ENCODE measurements at regions not wholly inside any gene's neighbourhood (a gene's known extent, or its start where the extent isn't known, plus 50 kb on each side); places are given as distances from the start of the nearest gene placed in this dataset.
"Not testable (repeated sequence)": the region's sequence is repeated elsewhere in the genome, so short reads cannot be mapped to it uniquely, and the experiment has no call there.

DNA sequence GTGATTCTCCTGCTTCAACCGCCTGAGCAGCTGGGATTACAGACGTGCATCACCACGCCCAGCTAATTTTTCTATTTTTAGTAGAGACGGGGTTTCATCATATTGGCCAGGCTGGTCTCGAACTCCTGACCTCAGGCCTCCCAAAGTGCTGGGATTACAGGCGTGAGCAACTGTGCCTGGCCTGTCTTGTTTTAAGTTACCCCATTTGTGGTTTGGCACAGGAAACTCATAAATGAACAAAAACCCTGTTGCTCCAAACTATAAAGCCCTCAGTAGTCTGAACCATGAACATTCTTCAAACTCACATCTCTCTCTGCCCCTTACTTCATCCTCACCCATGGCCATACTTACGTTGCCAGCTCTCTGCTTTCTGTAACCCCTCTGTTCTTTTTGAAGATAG is 61.7 kb downstream of the RHOU start:
- DNase-seq = not testable (repeated sequence)

DNA sequence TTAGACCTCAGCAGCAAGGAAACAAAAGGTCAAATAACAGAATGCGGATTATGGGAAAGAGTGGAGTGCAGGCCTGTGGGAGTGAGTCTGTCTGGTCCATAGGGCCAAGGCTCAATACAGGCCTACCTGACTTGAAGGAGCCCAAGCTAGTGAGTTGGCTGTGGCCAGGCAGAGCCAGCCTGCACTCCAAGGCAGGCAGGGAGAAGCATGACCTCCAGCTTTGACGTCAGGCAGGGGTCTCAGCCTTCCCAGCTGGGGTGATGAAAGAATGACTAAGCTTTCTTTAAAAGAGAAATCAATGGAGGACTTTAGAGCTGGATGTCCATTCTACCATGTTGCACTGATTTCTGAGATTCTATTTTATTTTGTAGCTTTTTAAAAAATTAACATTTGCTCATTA is 62.8 kb downstream of the RHOU start:
- no peak for DNase-seq

DNA sequence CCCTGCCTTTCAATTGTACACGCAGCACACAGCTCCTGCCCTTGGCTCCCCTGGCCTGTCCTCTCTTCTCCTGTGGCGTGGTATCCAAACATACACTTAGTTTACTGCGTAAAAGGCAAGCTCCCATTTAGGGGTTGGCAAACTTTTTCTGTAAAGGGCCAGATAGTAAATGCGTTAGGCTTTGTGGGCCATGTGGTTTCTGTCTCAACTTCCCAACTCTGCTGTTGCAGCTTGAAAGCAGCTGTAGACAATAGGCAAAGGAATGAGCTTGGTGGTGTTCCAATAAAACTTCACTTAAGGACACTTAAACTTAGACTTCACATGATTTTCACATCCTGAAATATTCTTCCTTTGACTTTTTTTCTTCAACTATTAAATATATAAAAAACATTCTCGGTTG is 63.3 kb downstream of the RHOU start:
- no peak for DNase-seq

DNA sequence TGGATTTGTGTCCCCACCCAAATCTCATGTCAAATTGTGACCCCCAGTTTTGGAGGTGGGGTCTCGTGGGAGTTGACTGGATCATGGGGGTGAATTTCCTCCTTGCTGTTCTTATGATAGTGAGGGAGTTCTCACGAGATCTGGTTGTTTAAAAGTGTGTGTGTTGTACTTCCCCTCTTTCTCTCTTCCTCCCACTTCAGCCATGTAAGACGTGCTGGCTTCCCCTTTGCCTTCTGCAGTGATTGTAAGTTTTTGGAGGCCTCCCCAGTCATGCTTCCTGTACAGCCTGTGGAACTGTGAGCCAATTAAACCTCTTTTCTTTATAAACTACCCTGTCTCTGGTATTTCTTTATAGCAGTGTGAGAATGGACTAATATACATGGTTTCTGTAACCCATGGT is 64.6 kb downstream of the RHOU start:
- DNase-seq = no peak

DNA sequence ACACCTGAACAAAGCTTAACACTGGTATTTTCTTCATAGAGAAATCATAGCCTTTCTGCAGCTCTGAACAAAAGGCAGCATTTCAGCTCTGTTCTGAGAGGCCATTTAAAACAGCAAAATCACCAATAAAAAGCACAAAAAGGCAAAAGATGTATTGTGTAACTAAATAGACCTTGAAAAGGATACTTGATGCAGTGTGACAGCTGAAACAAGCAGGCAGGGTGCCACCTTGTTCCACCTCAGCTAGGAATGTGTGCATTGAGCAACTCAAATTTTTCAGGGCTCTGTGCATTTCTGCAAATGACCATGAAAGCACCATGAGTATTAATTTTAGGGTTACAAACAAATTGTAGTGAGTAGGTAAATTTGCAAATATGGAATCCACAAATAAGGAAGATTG is 65.8 kb downstream of the RHOU start:
- no peak for DNase-seq

DNA sequence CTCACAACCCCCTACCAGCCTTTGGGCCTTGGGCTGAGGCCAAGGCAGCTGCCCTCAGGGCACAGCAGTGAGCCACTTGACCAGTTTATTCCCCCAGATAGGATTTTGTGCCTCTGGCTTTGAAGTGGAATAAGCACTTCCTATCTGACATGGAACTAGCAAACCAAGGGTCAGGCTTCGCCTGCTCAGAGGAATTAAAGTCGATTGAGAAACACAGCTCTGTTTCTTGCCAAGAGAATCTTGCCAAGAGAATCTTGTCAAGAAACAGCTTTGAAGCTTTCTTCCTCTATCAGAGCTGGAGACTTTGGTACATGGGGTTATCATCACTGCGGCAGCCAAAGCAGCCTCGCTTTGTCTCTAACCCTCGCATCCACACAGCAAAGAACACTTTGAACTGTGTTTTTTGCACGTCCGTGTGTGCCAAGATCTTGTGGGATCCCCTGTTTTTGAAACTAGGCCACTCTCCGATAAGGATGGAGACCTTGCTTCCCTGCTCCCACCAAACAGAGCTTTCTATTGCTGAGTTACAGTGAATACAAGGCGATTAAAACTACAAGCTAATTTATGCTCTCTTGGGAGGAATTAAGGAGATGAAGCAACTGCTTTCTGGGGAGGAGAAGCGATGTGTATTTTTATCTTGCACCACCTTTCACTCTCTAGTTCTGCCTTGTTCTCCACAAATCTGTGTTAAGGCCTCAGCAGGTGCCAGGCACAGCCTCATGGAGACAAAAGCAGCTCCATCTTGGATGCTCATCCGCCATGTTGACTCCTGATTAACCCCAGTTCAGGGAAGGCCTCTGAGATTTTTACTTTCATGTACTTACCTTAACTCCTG is 67.3 kb downstream of the RHOU start:
- no peak for DNase-seq

DNA sequence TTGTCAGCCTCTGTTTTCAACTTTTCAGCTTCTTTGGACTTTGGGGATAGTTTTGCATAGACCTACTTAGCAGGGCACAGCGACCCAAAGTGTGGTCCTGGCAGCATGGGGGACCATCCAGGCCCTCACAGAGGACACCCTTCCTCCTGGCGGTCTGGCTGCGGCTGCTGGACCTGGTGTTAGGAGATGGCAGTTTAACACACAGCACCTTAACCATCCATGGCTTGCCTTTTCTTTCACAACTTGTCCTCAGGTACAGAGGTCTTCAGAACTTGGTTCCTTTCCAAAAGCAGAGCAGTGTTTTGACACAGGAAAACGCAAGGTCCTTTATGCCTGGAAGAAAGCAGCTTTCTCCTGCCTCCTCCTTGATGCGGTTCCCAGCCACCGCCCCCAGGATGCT is 68.1 kb downstream of the RHOU start:
- DNase-seq = no peak

DNA sequence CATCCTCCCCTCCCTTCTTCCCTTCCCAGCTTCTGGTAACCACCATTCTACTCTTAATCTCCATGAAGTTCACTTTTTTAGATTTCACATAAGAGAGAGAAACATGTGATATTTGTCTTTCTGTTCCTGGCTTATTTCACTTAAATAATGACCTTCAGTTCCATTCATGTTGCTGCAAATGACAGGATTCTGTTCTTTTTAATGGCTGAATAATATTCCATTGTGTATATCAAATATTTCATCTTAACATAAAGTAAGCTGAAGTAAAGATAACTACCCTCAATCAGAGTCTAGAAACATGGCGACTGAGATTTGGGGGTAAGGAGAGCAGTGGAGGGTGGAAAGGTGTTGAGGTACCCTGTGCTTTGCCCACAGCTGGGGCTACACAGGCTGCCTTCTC is 68.9 kb downstream of the RHOU start:
- DNase-seq = no peak

DNA sequence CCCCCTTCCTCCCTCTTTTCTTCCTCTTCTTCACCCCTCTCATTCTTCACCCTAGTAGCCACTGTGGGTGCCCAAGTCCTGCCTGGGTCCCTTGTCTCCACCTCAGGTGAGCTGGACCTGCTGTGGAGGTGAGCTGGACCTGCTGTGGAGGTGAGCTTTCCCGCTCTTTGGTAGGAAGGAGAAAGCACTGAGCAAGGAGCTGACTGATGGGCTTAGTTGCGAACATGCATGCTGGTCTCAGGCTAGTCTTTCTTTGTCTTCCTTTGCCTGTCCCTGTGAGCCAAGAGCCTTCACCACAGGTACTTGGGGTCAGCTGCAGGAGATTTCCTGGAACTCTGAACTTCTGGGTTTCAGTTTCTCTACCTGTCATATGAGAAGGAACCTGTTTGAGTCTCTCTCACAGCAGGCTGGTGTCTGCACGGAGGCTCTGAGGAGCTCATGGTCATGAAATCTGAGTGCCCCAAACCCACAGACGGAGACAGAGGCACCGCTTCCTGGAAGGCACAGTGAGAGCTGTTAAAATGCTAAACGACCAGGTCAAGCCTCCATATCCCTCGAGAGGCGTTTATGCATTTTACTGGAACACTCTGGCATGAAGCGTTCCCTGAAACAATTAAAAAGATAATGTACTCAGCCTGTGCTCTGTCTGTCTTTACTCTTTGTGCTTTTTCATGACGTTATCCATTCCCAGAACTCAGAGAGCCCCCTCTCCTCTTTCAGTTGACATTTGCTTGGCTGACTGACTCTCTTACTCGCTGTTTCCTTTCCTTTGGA is 69.5 kb downstream of the RHOU start:
- DNase-seq = peak; percentile 51

DNA sequence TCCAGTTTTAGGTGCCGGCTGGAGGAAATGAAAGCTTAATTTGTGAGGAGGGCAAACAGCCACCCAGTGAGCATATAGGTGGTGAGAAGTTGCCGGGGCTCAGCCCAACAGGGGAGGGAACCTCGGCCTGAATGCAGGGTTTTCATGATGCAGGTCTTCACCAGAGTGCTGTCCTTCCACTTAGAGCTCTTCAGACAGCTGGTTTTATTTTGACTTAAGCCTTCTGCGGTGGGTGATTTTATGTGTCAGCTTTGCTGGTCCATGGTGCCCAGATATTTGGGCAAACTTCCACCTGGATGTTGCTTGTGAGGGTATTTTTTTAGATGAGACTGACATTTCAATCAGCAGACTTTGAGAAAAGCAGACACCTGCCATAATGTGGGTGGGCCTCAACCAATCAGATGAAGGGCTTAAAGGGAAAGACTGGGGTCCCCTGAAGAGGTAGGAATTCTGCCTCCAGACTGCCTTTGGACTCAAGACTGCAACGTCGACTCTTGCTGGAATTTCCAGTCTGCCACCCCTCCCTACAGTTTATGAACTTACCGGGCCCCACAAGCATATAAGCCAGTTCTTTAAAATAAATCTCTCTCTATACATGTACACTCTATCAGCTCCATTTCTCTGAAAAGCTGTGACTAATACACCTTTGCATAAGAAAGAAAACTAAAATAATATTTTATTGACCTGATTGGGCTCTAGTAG is 72.8 kb downstream of the RHOU start:
- DNase-seq = no peak

DNA sequence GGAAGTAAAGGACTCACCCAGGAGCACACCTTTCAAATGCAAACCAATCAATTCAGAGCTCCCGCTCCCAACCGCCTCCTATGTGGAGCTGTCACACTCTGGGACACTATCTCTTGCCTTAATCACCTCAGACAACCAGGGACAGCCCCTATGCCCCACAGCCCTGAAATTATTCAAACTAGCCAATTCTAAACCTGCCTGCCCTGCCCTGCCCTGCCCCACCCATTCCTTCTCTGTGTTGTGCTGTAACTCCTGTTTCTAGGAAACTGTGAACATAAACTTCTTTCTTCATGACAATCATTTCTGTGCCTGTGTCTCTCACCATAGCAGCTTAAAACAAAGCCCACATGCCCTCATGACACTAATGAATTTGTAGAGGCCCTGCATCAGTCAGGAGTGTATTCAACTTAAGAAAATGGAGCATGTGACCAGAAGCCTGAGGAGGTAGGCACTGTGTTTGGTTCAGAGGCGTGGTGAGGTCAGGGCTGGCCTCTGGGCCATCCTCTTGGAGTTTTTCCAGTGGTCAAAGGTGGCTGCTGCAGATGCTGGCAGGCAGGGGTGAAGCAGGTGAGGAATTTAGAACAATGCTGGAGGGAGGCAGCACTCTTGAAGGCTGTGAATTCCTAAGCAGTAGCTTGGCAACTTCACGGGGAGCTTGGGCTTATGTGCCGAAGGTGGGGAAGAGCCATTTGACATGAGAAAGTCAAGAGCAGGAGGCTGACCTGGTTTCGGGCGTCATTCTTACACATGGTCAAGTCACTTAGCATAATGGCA is 74.5 kb downstream of the RHOU start:
- DNase-seq = no peak

DNA sequence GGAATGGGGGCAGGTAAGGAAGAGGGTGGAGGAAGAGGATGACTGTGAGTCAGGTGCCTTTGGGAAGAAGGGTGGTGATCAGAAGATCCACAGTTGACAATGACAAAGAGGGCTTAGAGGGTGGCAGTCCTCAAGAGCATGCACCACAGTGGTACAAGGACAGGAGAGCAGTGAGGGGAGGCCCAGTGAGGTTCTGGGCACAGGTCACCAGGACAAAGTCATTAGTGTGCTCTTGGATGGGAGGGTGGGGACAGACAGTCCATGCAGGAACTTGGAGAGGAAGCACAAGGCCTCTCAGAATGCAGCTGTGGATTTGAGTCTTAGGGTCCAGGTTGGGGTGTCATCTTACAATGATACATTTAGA is 75.1 kb downstream of the RHOU start:
- no peak for DNase-seq

DNA sequence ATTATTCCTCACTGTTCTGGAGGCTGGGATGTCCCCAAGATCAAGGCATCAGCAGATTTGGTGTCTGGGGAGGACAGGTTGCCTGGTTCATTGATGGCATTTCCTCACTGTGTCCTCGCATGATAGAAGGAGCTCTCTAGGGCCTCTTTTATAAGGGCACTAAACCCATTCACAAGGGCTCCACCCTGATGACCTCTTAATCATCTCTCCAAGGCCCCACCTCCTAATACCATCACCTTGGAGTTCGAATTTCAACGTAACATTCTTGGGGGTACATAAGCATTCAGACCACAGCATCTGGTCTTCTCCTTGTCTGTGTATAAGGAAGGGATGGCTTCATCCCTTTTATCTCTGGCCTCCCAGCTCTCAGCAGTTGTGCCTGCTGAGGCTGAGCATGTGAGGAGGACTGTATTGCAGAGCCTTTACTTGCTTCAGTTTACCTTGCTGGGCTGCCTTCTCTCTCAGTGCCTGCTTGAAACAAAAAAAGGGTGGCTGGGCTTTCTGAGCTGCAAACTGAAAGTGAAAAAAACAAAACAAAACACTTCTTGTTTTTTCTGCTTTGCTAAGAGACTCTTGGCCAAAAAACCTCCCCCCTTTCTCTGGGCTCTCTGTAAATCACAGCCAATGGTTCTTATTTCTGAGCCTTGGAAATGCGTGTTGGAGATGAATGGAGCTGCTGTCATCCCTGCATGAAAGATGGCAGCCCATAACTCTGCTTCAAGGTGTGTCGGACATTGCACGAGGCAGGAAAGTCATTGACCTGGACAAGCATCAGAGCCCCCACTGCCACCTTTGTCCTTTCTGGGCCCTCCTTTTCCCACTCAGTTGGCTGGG is 75.8 kb downstream of the RHOU start:
- no peak for DNase-seq

DNA sequence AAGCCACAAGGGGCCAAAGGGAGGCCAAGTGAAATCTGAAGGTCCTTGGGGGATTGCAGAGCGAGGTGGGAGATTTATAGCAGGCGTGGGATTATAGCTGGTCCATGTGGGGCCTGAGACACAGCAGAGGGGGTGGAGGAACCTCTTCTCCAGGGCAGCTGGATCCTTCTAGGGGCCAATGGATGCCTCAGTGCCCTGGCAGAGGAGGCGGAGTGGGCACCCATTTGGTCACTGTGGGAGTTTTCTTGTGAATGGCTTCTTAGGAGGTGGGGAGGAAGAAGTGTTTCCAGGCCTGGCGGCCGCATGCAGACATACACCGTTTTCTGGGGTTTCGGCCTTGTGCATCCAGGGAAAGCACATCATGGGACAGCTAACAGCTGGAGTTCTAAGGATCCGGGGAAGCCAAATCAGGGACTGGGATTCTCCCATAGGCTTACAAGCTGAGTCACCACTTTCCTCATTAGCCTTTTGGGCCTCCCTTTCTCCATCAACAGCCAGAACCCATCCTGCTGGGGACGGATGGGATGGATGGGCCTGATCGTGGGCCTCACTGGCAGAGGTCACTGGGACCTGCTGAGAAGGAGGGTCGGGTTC is 76.5 kb downstream of the RHOU start:
- no peak for DNase-seq

DNA sequence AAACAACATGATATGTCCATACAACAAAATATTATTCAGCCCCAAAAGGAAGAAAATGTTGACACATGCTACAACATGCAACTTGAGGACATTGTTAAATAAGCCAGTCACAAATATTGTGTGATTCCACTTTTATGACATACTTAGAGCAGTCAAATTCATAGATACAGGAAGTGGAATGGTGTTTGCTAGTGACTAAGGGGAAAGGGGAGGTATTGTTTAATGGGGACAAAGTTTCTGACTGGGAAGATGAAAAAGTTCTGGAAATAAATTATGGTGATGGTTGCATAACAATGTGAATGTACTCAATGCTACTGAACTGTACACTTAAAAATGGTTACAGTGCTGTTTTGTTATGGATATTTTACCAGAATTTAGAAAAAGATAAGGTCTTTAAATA is 77.7 kb downstream of the RHOU start:
- DNase-seq = no peak

DNA sequence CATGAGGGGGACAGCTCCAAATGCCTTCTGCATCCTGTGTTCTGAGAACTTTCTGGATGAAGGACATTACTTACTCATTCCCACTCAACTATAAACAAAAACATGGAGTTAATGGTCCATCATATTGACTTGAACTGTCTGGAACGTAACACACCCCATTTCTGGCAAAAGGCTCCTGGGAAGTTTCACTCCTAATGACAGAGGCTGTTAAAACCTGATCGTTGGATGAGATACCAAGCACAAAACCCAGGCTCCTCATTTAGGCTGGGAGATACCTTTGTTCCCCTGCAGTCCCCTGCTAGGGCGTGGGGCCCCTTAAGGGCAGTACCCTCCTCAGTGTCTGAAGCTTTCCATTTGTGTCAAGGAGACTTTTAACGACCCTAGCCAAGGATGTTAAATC is 78.9 kb downstream of the RHOU start:
- DNase-seq = no peak

DNA sequence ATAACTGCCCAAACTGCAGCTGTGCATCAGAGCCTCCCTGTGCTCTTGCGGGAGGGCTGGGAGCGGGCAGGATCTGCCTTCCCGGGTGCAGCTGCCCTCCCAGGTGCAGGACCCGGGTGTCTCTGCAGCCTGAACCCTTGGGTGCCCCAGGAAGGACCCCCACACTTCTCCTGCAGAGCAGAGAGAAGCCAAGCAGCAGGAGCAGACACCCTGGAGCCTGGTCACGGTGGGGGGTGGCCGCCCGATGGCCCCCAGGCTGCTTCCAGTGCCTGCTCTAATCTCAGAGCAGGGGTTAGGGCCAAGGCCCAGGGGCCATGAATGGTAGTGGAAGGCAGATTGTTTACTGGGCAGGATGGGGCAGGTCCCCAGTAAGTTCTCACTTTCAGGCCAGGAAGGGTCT is 83.0 kb downstream of the RHOU start:
- DNase-seq = no peak

DNA sequence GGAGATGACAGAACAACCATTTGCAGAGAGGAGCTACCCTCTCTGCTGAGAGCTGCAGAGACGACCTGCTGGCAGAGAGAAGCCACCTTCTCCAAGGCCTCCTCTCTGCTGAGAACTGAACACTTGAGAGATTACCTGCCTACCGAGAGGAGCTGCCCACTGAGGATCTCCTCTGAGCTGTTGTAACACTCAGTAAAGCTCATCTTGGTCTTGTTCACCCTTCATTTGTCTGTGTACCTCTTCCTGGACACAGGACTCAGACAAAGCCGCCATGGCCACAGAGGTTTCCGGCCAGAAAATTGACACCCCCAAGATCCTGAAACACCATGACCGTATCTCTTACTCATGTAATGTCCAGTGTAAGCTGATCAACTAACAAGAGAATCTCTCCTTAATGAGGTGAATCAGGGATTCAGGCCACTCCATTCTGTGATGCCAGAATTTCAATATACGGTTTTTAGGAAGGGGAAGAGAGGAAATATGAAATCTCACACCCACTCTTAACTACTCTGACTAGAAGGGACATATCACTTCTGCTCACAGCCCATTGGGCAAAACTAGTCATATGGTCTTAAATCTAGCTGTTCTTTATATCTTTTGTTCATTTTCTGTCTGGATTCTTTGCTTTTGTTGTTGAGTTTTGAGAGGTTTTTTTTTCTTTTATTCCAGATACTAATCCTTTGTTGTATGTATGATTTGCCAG is 83.8 kb downstream of the RHOU start:
- no peak for DNase-seq

DNA sequence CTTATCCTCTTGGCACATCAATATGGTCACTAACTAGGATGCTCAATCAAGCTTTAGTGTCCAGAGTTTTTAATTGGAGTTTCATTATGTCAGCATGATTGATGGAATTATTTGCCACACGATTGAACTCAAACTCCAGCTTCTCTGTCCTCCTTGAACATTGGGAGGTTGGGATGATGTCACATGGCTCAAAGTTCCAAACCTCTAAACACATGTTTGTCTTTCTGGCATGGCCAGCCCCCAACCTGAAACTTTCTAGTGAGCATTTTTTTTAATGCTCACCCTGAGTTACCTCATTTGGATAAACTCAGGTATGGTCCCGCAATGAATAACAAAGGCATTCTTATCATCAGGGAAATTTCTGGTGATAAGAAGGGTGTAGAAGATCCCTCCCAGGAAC is 86.0 kb downstream of the RHOU start:
- no peak for DNase-seq

DNA sequence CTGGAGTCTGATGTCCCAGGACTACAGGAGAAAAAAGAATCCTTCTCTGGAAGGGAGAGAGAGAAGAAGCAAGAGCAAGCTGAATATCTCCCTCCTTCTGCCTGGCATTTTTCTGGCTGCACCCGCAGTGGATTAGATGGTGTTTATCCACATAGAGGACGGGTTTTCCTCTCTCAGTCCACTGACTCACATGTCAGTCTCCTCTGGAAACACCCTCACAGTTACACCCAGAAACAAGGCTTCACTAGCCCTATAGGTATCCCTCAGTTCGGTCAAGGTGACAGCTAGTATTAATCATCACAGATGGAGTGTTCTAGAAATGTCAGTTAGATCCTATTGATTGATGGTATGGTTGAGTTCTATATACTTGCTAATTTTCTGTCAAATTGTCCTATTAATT is 87.9 kb downstream of the RHOU start:
- DNase-seq = no peak

DNA sequence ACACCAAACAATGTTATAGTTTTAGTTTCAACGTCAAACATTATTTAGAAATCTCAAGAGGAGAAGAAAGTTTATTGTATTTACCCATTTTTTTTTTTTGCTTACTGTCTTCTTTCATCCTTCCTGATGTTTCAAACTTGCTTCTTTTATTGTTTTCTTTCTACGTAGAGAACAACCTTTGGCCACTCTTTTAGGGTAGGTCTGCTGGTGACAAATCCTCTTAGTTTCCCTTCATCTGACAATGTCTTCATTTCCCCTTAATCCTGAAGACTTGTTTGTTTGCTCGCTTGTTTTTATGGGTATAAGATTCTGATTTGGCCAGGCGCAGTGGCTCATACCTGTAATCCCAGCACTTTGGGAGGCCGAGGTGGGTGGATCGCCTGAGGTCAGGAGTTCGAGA is 89.1 kb downstream of the RHOU start:
- no peak for DNase-seq
